H1 (cell line): ENCODE measurements at regions not wholly inside any gene's neighbourhood (a gene's known extent, or its start where the extent isn't known, plus 50 kb on each side); places are given as distances from the start of the nearest gene placed in this dataset.

Experiments used
- CTCF ChIA-PET: fragments of 300-600 bp; sonication (Branson Sonifier 250); formaldehyde crosslinking; loops from one replicate; lab custom pipeline; 2021; ENCODE audit not compliant: partially characterized antibody; lab: Charles Lee
- POLR2A ChIA-PET: fragments of 300-600 bp; sonication (Branson Sonifier 250); formaldehyde crosslinking; loops from one replicate; lab custom pipeline; 2021; ENCODE audit warnings: inconsistent platforms; ENCODE audit not compliant: partially characterized antibody; lab: Charles Lee
- DNase-seq, 2 experiments: peaks; one replicate each; pipeline versions ENCODE4 v3.0.0 to v3.0.0-alpha.2; 2010 to 2022; ENCODE audit warnings: low spot score in 2 of 2, low read depth in 1 of 2, mixed read lengths in 1 of 2
- FAIRE-seq: peaks from 2 replicates; lab custom pipeline; 2011; peaks lifted over from hg19 to GRCh38; lab: Jason Lieb, UNC
- H2AFZ ChIP-seq: 2 replicates; pipeline ENCODE4 v1.8.1; 2012; ENCODE audit warnings: low read length, inconsistent platforms
- H2AK5ac ChIP-seq: 2 replicates; pipeline ENCODE4 v1.6.1; 2013; ENCODE audit warnings: low read depth, low read length
- H2BK120ac ChIP-seq: replicated peaks from 2 replicates; pipeline ENCODE3; 2013; ENCODE audit warnings: low read depth, low read length, inconsistent platforms
- H2BK12ac ChIP-seq: 2 replicates; pipeline ENCODE4 v1.6.1; 2013; ENCODE audit warnings: low read depth, low read length
- H2BK15ac ChIP-seq: 2 replicates; pipeline ENCODE4 v1.6.1; 2013; ENCODE audit warnings: low read length
- H2BK20ac ChIP-seq: 2 replicates; pipeline ENCODE4 v1.6.1; 2013; ENCODE audit warnings: low read length
- H2BK5ac ChIP-seq: 2 replicates; pipeline ENCODE4 v1.6.1; 2013; ENCODE audit warnings: low read depth, low read length
- H3K14ac ChIP-seq: 2 replicates; pipeline ENCODE4 v1.6.1; 2013; ENCODE audit warnings: inconsistent platforms; ENCODE audit not compliant: insufficient read length
- H3K18ac ChIP-seq: 2 replicates; pipeline ENCODE4 v1.6.1; 2013; ENCODE audit warnings: low read length; ENCODE audit errors: extremely low read depth
- H3K23ac ChIP-seq: 2 replicates; pipeline ENCODE4 v1.6.1; 2013; ENCODE audit warnings: inconsistent platforms; ENCODE audit not compliant: insufficient read length
- H3K23me2 ChIP-seq: 2 replicates; pipeline ENCODE4 v1.6.1; 2013; ENCODE audit warnings: low read depth, low read length
- H3K27ac ChIP-seq: 2 replicates; pipeline ENCODE4 v1.6.1; 2011; ENCODE audit warnings: low read depth, low read length, inconsistent platforms
- H3K27me3 ChIP-seq, 4 experiments: replicated peaks in 1 of 4; 1 replicate in 1 of 4; 2 replicates in 3 of 4; pipeline versions ENCODE4 v1.6.1 to v1.8.1; 2011 to 2013; ENCODE audit warnings: low read length in 3 of 4, mild to moderate bottlenecking in 3 of 4, inconsistent platforms in 2 of 4, mixed read lengths in 2 of 4, moderate library complexity in 1 of 4; ENCODE audit not compliant: control insufficient read depth in 3 of 4, insufficient read depth in 3 of 4; ENCODE audit errors: extremely low read depth in 1 of 4
- H3K36me3 ChIP-seq, 4 experiments: 2 replicates each; pipeline versions ENCODE4 v1.6.1 to v1.8.1; 2011 to 2013; ENCODE audit warnings: mild to moderate bottlenecking in 4 of 4, low read length in 3 of 4, moderate library complexity in 2 of 4, control low read depth in 1 of 4, inconsistent platforms in 1 of 4; ENCODE audit not compliant: insufficient read depth in 4 of 4, control insufficient read depth in 2 of 4
- H3K4ac ChIP-seq: replicated peaks from 2 replicates; pipeline ENCODE3; 2013; ENCODE audit warnings: low read length, low read depth, mixed read lengths, inconsistent platforms; ENCODE audit not compliant: insufficient read length
- H3K4me1 ChIP-seq, 4 experiments: replicated peaks in 1 of 4; 1 replicate in 1 of 4; 2 replicates in 3 of 4; pipeline versions ENCODE4 v1.6.1 to v1.8.1; 2011 to 2013; ENCODE audit warnings: low read length in 3 of 4, inconsistent platforms in 2 of 4, mixed read lengths in 1 of 4; ENCODE audit not compliant: insufficient read depth in 4 of 4, control insufficient read depth in 3 of 4
- H3K4me2 ChIP-seq, 2 experiments: 2 replicates each; pipeline versions ENCODE4 v1.6.1 to v1.8.1; 2011 to 2013; ENCODE audit warnings: low read depth in 2 of 2, low read length in 2 of 2, control low read depth in 1 of 2, inconsistent platforms in 1 of 2, mild to moderate bottlenecking in 1 of 2; ENCODE audit not compliant: insufficient read depth in 1 of 2
- H3K4me3 ChIP-seq, 4 experiments: fragments of 200-600, 300-600 bp in 1 of 4; sonication (generic), shearing (Covaris generic), sonication (Bioruptor Twin) in 1 of 4; 2 replicates each; pipeline versions ENCODE4 v1.5.1 to v1.8.1; 2011 to 2016; ENCODE audit warnings: low read length in 4 of 4, low read depth in 3 of 4, control low read depth in 2 of 4, inconsistent platforms in 2 of 4, mild to moderate bottlenecking in 2 of 4, mixed read lengths in 1 of 4, moderate library complexity in 1 of 4; ENCODE audit not compliant: insufficient read depth in 2 of 4; ENCODE audit errors: extremely low read depth in 1 of 4
- H3K56ac ChIP-seq: replicated peaks from 2 replicates; pipeline ENCODE3; 2013; ENCODE audit warnings: low read depth, mild to moderate bottlenecking, mixed read lengths, low read length, inconsistent platforms; ENCODE audit not compliant: insufficient read length
- H3K79me1 ChIP-seq: 2 replicates; pipeline ENCODE4 v1.6.1; 2013; ENCODE audit warnings: low read depth, low read length, control low read depth
- H3K79me2 ChIP-seq, 2 experiments: 2 replicates each; pipeline versions ENCODE4 v1.6.1 to v1.8.1; 2012 to 2013; ENCODE audit warnings: low read length in 2 of 2, mild to moderate bottlenecking in 2 of 2, inconsistent platforms in 1 of 2; ENCODE audit not compliant: insufficient read depth in 2 of 2, control insufficient read depth in 1 of 2
- H3K9ac ChIP-seq, 4 experiments: replicated peaks in 1 of 4; 1 replicate in 1 of 4; 2 replicates in 3 of 4; pipeline versions ENCODE4 v1.6.1 to v1.8.1; 2011 to 2013; ENCODE audit warnings: low read depth in 3 of 4, low read length in 3 of 4, control low read depth in 2 of 4, mild to moderate bottlenecking in 2 of 4, moderate library complexity in 2 of 4, inconsistent platforms in 1 of 4; ENCODE audit errors: extremely low read depth in 1 of 4
- H3K9me3 ChIP-seq, 2 experiments: 2 replicates each; pipeline versions ENCODE4 v1.6.1 to v1.8.1; 2012 to 2013; ENCODE audit warnings: mild to moderate bottlenecking in 2 of 2, moderate library complexity in 2 of 2, control low read depth in 1 of 2, inconsistent platforms in 1 of 2, low read depth in 1 of 2, low read length in 1 of 2, mixed read lengths in 1 of 2; ENCODE audit not compliant: insufficient read depth in 2 of 2
- H4K20me1 ChIP-seq, 2 experiments: replicated peaks in 1 of 2; 2 replicates each; pipeline versions ENCODE3 to v1.8.1; 2011 to 2013; ENCODE audit warnings: inconsistent platforms in 2 of 2, low read length in 2 of 2, mild to moderate bottlenecking in 1 of 2; ENCODE audit not compliant: insufficient read depth in 2 of 2, control insufficient read depth in 1 of 2
- H4K5ac ChIP-seq: 2 replicates; pipeline ENCODE4 v1.6.1; 2013; ENCODE audit warnings: low read length, low read depth, mixed read lengths, inconsistent platforms; ENCODE audit not compliant: insufficient read length
- H4K8ac ChIP-seq: 2 replicates; pipeline ENCODE4 v1.8.0; 2013; ENCODE audit warnings: mild to moderate bottlenecking, moderate library complexity, low read length, inconsistent platforms; ENCODE audit not compliant: insufficient read depth; ENCODE audit errors: extremely low read depth
- H4K91ac ChIP-seq: replicated peaks from 2 replicates; pipeline ENCODE3; 2013; ENCODE audit warnings: low read length, mixed read lengths, inconsistent platforms; ENCODE audit not compliant: insufficient read length
- CHD7 ChIP-seq: fragments of 300-600 bp; sonication (generic); IDR thresholded peaks from 2 replicates; pipeline ENCODE4 v1.7.1; 2012; ENCODE audit warnings: low read length, moderate library complexity, mild to moderate bottlenecking, inconsistent platforms; ENCODE audit not compliant: insufficient replicate concordance
- WGBS, 2 experiments: shearing (Covaris generic) in 1 of 2; methylation state at CpG; one replicate each; pipeline versions ENCODE4 v1.1.6 to v1.1.7; 2013 to 2015; ENCODE audit warnings: low lambda C conversion rate in 2 of 2, mixed read lengths in 2 of 2, inconsistent platforms in 1 of 2, low coverage in 1 of 2, missing lambda C conversion rate in 1 of 2; ENCODE audit not compliant: insufficient replicate concordance in 2 of 2, insufficient coverage in 1 of 2, insufficient read length in 1 of 2; ENCODE audit errors: extremely low coverage in 1 of 2, missing lambda C conversion rate in 1 of 2; 5-methylcytosine and 5-hydroxymethylcytosine counted together

- no peak overlapping the region for H3K18ac ChIP-seq
- POLR2A ChIA-PET, result no interaction called here
- H3K14ac ChIP-seq, result no peak overlapping the region
- no peak overlapping the region for H2AK5ac ChIP-seq
- DNase-seq, result no peak
- no peak overlapping the region for H3K23ac ChIP-seq
- H3K9me3 ChIP-seq, result no peaks in the 10 kb centered on the region
- no peak overlapping the region for H2BK15ac ChIP-seq
- no peak overlapping the region for H4K91ac ChIP-seq
- no peak overlapping the region for H3K9ac ChIP-seq
- H4K20me1 ChIP-seq, result no peaks in the 10 kb centered on the region
- no peak overlapping the region for H3K4me2 ChIP-seq
- H2BK5ac ChIP-seq, result no peak overlapping the region
- no peak overlapping the region for H3K4me3 ChIP-seq
- no peak overlapping the region for H4K8ac ChIP-seq
- no peak overlapping the region for H3K4ac ChIP-seq
- no peak overlapping the region for H4K5ac ChIP-seq
- no peak overlapping the region for H2BK120ac ChIP-seq
- H3K23me2 ChIP-seq, result no peaks in the 10 kb centered on the region
- H2BK12ac ChIP-seq, result no peak overlapping the region
- H3K4me1 ChIP-seq, result no peaks in the 10 kb centered on the region
- no peaks in the 10 kb centered on the region for H3K27me3 ChIP-seq
- no peaks in the 10 kb centered on the region for H3K36me3 ChIP-seq
- CTCF ChIA-PET, result interaction anchor here (1.0 kb wide), 1 partner anchor 32 kb away, joined by 5 read pairs; no protein-coding TSS in a partner anchor
- H2BK20ac ChIP-seq, result no peak overlapping the region
- no peak overlapping the region for H2AFZ ChIP-seq
- H3K56ac ChIP-seq, result no peak overlapping the region
- no peak overlapping the region for H3K27ac ChIP-seq
- 95% methylated on average over 1 of the region's 1 CpG; no CpG with 5 or more reads in 1 of the 2 experiments for WGBS, 2 experiments
- H3K79me1 ChIP-seq, result no peaks in the 10 kb centered on the region
- FAIRE-seq, result peak; percentile 32
- no peaks in the 10 kb centered on the region for H3K79me2 ChIP-seq
- TF ChIP-seq CHD7, result no peak
Observed at GRCh38 chr5:33212439-33212838, 228.3 kb upstream of the TARS1 start.
